SK-N-SH treated with all-trans-retinoic acid at 6 μM for 48 hours (cell line): ENCODE measurements at regions not wholly inside any gene's neighbourhood (a gene's known extent, or its start where the extent isn't known, plus 50 kb on each side); places are given as distances from the start of the nearest gene placed in this dataset.

Source experiments
- OSR1 ChIP-seq: fragments of 250-450 bp; sonication (Bioruptor Pico); IDR thresholded peaks from 2 replicates; pipeline ENCODE4 v1.8.0; 2022; ENCODE audit warnings: moderate library complexity, mild to moderate bottlenecking, inconsistent platforms
- POU6F1 ChIP-seq: fragments of 250-450 bp; sonication (Bioruptor Pico); IDR thresholded peaks from 2 replicates; pipeline ENCODE4 v1.8.0; 2021; ENCODE audit warnings: low read depth, mild to moderate bottlenecking, moderate library complexity, borderline replicate concordance
- RARB ChIP-seq: fragments of 250-450 bp; sonication (Bioruptor Pico); IDR thresholded peaks from 2 replicates; pipeline ENCODE4 v1.8.0; 2021; ENCODE audit warnings: mild to moderate bottlenecking, moderate library complexity
- ZFP3 ChIP-seq: fragments of 250-450 bp; sonication (Bioruptor Pico); IDR thresholded peaks from 2 replicates; pipeline ENCODE4 v1.5.0; 2020; ENCODE audit warnings: mild to moderate bottlenecking, moderate library complexity
- ZNF8 ChIP-seq: fragments of 450-650 bp; formaldehyde crosslinking; IDR thresholded peaks from 2 replicates; pipeline ENCODE4 v1.5.0; 2020; ENCODE audit warnings: mild to moderate bottlenecking, moderate library complexity
- TF ChIP-seq, protein P1 (sequence below): fragments of 250-450 bp; sonication (Bioruptor Pico); IDR thresholded peaks from 2 replicates; pipeline ENCODE4 v1.8.0; 2020; ENCODE audit warnings: mild to moderate bottlenecking, moderate library complexity, borderline replicate concordance

- TF ChIP-seq RARB (CRISPR knock-in tag) (no peak), OSR1 (CRISPR knock-in tag) (no peak), ZNF8 (CRISPR knock-in tag) (no peak), ZFP3 (no peak), POU6F1 (no peak)
- TF ChIP-seq, protein P1, sequence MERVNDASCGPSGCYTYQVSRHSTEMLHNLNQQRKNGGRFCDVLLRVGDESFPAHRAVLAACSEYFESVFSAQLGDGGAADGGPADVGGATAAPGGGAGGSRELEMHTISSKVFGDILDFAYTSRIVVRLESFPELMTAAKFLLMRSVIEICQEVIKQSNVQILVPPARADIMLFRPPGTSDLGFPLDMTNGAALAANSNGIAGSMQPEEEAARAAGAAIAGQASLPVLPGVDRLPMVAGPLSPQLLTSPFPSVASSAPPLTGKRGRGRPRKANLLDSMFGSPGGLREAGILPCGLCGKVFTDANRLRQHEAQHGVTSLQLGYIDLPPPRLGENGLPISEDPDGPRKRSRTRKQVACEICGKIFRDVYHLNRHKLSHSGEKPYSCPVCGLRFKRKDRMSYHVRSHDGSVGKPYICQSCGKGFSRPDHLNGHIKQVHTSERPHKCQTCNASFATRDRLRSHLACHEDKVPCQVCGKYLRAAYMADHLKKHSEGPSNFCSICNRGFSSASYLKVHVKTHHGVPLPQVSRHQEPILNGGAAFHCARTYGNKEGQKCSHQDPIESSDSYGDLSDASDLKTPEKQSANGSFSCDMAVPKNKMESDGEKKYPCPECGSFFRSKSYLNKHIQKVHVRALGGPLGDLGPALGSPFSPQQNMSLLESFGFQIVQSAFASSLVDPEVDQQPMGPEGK = no peak
Observed at GRCh38 chr3:29140666-29141065, 140.2 kb upstream of the RBMS3 start.
